ENCODE measurements at regions not wholly inside any gene's neighbourhood (a gene's known extent, or its start where the extent isn't known, plus 50 kb on each side); places are given as distances from the start of the nearest gene placed in this dataset.

DNA sequence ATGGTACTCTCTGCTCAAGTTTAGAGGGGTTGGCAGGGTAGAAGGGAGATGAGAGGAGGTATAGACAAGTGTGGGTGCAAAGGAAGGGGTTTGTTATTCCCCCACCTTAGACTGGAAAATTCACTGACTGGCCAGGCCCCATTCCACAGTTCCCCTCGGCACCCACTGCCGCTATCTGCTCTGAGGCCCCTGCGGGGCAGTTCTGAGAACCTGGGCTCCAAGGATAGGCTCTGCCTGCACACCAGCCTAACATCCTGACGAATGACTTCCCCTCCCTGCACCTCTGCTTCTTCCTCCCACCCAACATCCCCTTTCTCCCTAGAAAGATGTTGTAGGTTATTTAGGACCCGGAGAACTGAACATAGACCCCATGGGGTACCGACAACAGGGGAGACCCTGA, 303.9 kb upstream of the HDAC4 start (continued):
- TF ChIP-seq, protein P1, sequence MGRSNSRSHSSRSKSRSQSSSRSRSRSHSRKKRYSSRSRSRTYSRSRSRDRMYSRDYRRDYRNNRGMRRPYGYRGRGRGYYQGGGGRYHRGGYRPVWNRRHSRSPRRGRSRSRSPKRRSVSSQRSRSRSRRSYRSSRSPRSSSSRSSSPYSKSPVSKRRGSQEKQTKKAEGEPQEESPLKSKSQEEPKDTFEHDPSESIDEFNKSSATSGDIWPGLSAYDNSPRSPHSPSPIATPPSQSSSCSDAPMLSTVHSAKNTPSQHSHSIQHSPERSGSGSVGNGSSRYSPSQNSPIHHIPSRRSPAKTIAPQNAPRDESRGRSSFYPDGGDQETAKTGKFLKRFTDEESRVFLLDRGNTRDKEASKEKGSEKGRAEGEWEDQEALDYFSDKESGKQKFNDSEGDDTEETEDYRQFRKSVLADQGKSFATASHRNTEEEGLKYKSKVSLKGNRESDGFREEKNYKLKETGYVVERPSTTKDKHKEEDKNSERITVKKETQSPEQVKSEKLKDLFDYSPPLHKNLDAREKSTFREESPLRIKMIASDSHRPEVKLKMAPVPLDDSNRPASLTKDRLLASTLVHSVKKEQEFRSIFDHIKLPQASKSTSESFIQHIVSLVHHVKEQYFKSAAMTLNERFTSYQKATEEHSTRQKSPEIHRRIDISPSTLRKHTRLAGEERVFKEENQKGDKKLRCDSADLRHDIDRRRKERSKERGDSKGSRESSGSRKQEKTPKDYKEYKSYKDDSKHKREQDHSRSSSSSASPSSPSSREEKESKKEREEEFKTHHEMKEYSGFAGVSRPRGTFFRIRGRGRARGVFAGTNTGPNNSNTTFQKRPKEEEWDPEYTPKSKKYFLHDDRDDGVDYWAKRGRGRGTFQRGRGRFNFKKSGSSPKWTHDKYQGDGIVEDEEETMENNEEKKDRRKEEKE (IDR thresholded peaks at IDR 0.05; ENCODE audit: borderline replicate concordance in 1 of 2, control insufficient read depth in 1 of 2, low read depth in 2 of 2, low read length in 1 of 2), result no peak
- TF ChIP-seq SAFB (IDR thresholded peaks at IDR 0.05; ENCODE audit: borderline replicate concordance, low read depth, low read length) (no peak), NR2C2 (CRISPR knock-in tag; IDR thresholded peaks at IDR 0.05) (no peak), NR2C2 (tag; IDR thresholded peaks at IDR 0.05) (no peak)

DNA sequence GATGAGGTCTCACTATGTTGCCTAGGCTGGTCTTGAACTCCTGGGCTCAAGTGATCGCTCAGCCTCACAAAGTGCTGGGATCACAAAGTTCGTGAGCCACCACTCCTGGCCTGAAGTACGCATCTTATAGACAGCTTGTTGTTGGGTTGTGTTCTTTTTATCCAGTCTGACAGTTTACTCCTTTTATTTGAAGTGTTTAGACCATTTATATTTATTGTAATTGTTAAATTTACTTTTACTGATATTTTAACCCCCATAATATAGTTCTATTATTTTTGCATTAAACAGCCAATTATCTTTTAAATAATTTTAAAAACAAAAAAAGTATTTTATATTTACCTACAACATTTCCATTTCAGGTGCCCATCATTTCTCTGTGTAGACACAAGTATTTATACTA, 303.0 kb upstream of the HDAC4 start:
- Histone ChIP-seq H3K36me3 (ENCODE audit: control insufficient read depth, insufficient read depth, low read length) (no peaks in the 10 kb centered on the region), H3K79me2 (ENCODE audit: control insufficient read depth, insufficient read depth, low read length) (no peaks in the 10 kb centered on the region), H3K27me3 (ENCODE audit: control insufficient read depth in 2 of 2, insufficient read depth in 2 of 2, low read length in 2 of 2) (no peaks in the 10 kb centered on the region), H3K9ac (ENCODE audit: insufficient read depth in 1 of 2, low read depth in 2 of 2, low read length in 2 of 2) (no peak overlapping the region), H2AFZ (ENCODE audit: low read depth, low read length) (no peak overlapping the region), H3K9me3 (replicated peaks; ENCODE audit: control insufficient read depth, insufficient read depth, low read depth, low read length) (no peaks in the 10 kb centered on the region), H3K4me3 (no peak overlapping the region), H3K27ac (ENCODE audit: extremely low read depth, low read depth, low read length) (no peak overlapping the region), H3K4me2 (ENCODE audit: insufficient read depth, low read length) (no peak overlapping the region), H3K4me1 (replicated peaks in 1 of 2; ENCODE audit: control insufficient read depth in 2 of 2, insufficient read depth in 2 of 2, low read length in 2 of 2) (no peaks in the 10 kb centered on the region), H3K9me1 (ENCODE audit: control insufficient read depth, insufficient read depth, low read length) (no peaks in the 10 kb centered on the region), H4K20me1 (replicated peaks; ENCODE audit: control insufficient read depth, insufficient read depth, low read length) (no peaks in the 10 kb centered on the region)
- 0% methylated on average over 3 of the region's 3 CpGs for WGBS (ENCODE audit: insufficient coverage, low coverage, missing lambda C conversion rate)
- BruUV-seq (replicated peaks), result no TSS peak
- ChIA-PET CTCF (ENCODE audit: low intra/inter-chr PET ratio) (no interaction called here), POLR2A (no interaction called here)
- DNase-seq (ENCODE audit: extremely low read depth in 1 of 4, low spot score in 3 of 4), result no peak
- in situ Hi-C loops (cut with MboI) (no loop called here), intact Hi-C loops (cut with micrococcal nuclease) (no loop called here)
- FAIRE-seq, result no peak
- no peak for ATAC-seq
- TF ChIP-seq ZNF507 (tag; conservative IDR thresholded peaks at IDR 0.05) (peak; percentile 92), ELF1 (tag; IDR thresholded peaks at IDR 0.05) (no peak)
